HCT116 (cell line): ENCODE measurements at regions not wholly inside any gene's neighbourhood (a gene's known extent, or its start where the extent isn't known, plus 50 kb on each side); places are given as distances from the start of the nearest gene placed in this dataset.

Experiments
- ATAC-seq: fragments of 200-7000 bp; cut with Tn5 transposase; 2 replicates; pipeline ENCODE4 v1.9.1; 2020; ENCODE audit warnings: mild to moderate bottlenecking, moderate library complexity
- BruUV-seq: library from RNA; stranded (reverse); fragments of 400-500 nt; replicated peaks from 2 replicates; lab custom pipeline; 2021; lab: Mats Ljungman, UMichigan
- CTCF ChIA-PET: fragments of 300-600 bp; sonication (Branson Sonifier 250); formaldehyde crosslinking; loops from one replicate; lab custom pipeline; 2021; ENCODE audit warnings: antibody characterized with exemption; lab: Charles Lee
- POLR2A ChIA-PET: fragments of 300-600, 350-600 bp; sonication (Branson Sonifier 250); formaldehyde crosslinking; loops from one replicate; lab custom pipeline; 2021; ENCODE audit warnings: antibody characterized with exemption; lab: Charles Lee
- RAD21 ChIA-PET, 2 experiments: fragments of 300-600 bp; sonication (Branson Sonifier 250); formaldehyde crosslinking; loops; one replicate each; lab custom pipeline; 2023; ENCODE audit warnings: low total read pairs in 2 of 2; ENCODE audit not compliant: uncharacterized antibody in 2 of 2, unreplicated experiment in 2 of 2, low non-redundant PET in 1 of 2; lab: Charles Lee
- DNase-seq: peaks from one replicate; pipeline ENCODE4 v3.0.0-alpha.2; 2010; ENCODE audit warnings: low read depth, low spot score
- H2AFZ ChIP-seq: fragments of 200-600 bp; shearing (Covaris generic), sonication (generic); 2 replicates; pipeline ENCODE4 v1.6.1; 2017; ENCODE audit warnings: low read depth, mixed run types, mixed read lengths, antibody characterized with exemption, low read length; ENCODE audit not compliant: poor library complexity, severe bottlenecking
- H3K27ac ChIP-seq: 2 replicates; pipeline ENCODE4 v1.5.1; 2012; ENCODE audit warnings: low read depth, low read length
- H3K27me3 ChIP-seq: fragments of 200-600 bp; sonication (generic); 2 replicates; pipeline ENCODE4 v1.6.1; 2016; ENCODE audit warnings: mixed run types, low read length, mixed read lengths; ENCODE audit not compliant: insufficient read depth
- H3K36me3 ChIP-seq, 2 experiments: fragments of 200-500 bp in 1 of 2; fragments of 200-600 bp in 1 of 2; sonication (Bioruptor generic) in 1 of 2; sonication (generic) in 1 of 2; 2 replicates each; pipeline versions ENCODE4 v1.5.1 to v1.6.1; 2014 to 2016; ENCODE audit warnings: low read length in 2 of 2, inconsistent platforms in 1 of 2, mixed read lengths in 1 of 2, mixed run types in 1 of 2; ENCODE audit not compliant: insufficient read depth in 2 of 2, control insufficient read depth in 1 of 2
- H3K4me1 ChIP-seq, 2 experiments: fragments of 200-600 bp in 1 of 2; sonication (generic) in 1 of 2; 2 replicates each; pipeline versions ENCODE4 v1.5.1 to v1.6.1; 2012 to 2017; ENCODE audit warnings: low read length in 2 of 2, inconsistent platforms in 1 of 2, mild to moderate bottlenecking in 1 of 2, mixed read lengths in 1 of 2, mixed run types in 1 of 2, moderate library complexity in 1 of 2; ENCODE audit not compliant: insufficient read depth in 2 of 2, control insufficient read depth in 1 of 2
- H3K4me2 ChIP-seq: fragments of 200-600 bp; sonication (generic); 2 replicates; pipeline ENCODE4 v1.6.1; 2017; ENCODE audit warnings: mixed run types, low read length, mixed read lengths
- H3K4me3 ChIP-seq, 2 experiments: fragments of 200-600 bp in 1 of 2; sonication (generic) in 1 of 2; replicated peaks in 1 of 2; 2 replicates each; pipeline ENCODE4 v1.5.1; 2011 to 2016; ENCODE audit warnings: low read length in 2 of 2, control low read depth in 1 of 2, low read depth in 1 of 2, mild to moderate bottlenecking in 1 of 2, mixed read lengths in 1 of 2, mixed run types in 1 of 2
- H3K79me2 ChIP-seq: fragments of 200-600 bp; sonication (generic); 2 replicates; pipeline ENCODE4 v1.6.1; 2017; ENCODE audit warnings: mild to moderate bottlenecking, mixed run types, low read length, moderate library complexity, mixed read lengths; ENCODE audit not compliant: insufficient read depth
- H3K9ac ChIP-seq: fragments of 200-600 bp; sonication (generic); 2 replicates; pipeline ENCODE4 v1.6.1; 2016; ENCODE audit warnings: low read length, mixed read lengths
- H3K9me2 ChIP-seq: fragments of 200-600 bp; sonication (generic), shearing (Covaris generic); 2 replicates; pipeline ENCODE4 v1.6.1; 2017; ENCODE audit warnings: mixed run types, mild to moderate bottlenecking, moderate library complexity; ENCODE audit not compliant: insufficient read depth
- H3K9me3 ChIP-seq, 2 experiments: fragments of 200-500 bp in 1 of 2; fragments of 200-600 bp in 1 of 2; sonication (Bioruptor generic) in 1 of 2; sonication (generic) in 1 of 2; 2 replicates each; pipeline ENCODE4 v1.6.1; 2014 to 2017; ENCODE audit warnings: low read length in 2 of 2, mixed read lengths in 2 of 2, inconsistent platforms in 1 of 2, low read depth in 1 of 2, mild to moderate bottlenecking in 1 of 2, mixed run types in 1 of 2, moderate library complexity in 1 of 2; ENCODE audit not compliant: control insufficient read depth in 1 of 2, insufficient read depth in 1 of 2
- H4K20me1 ChIP-seq: fragments of 200-600 bp; sonication (generic), shearing (Covaris generic); 2 replicates; pipeline ENCODE4 v1.6.1; 2017; ENCODE audit warnings: mixed run types, mild to moderate bottlenecking, moderate library complexity; ENCODE audit not compliant: insufficient read depth
- CBX3 ChIP-seq: IDR thresholded peaks from 2 replicates; pipeline ENCODE4 v1.6.1; 2012; ENCODE audit warnings: low read depth
- ELF1 ChIP-seq: IDR thresholded peaks from 2 replicates; pipeline ENCODE4 v1.6.1; 2012; ENCODE audit warnings: low read depth, borderline replicate concordance
- EZH2 ChIP-seq: fragments of 200-600 bp; sonication (generic); IDR thresholded peaks from 2 replicates; pipeline ENCODE4 v1.6.1; 2017; ENCODE audit warnings: antibody characterized with exemption, mixed run types
- EZH2phosphoT487 ChIP-seq: fragments of 200-600 bp; IDR thresholded peaks from 2 replicates; pipeline ENCODE4 v1.6.1; 2018; ENCODE audit warnings: antibody characterized with exemption, borderline replicate concordance
- POLR2A ChIP-seq: IDR thresholded peaks from 2 replicates; pipeline ENCODE4 v1.7.0; 2011; ENCODE audit warnings: borderline replicate concordance; ENCODE audit not compliant: insufficient read depth, insufficient read length; ENCODE audit errors: extremely low read depth
- SIN3A ChIP-seq: IDR thresholded peaks from 2 replicates; pipeline ENCODE4 v1.6.1; 2012; ENCODE audit warnings: low read depth
- SP1 ChIP-seq: IDR thresholded peaks from 2 replicates; pipeline ENCODE4 v1.6.1; 2012; ENCODE audit warnings: low read depth
- YY1 ChIP-seq: IDR thresholded peaks from 2 replicates; pipeline ENCODE4 v1.6.1; 2011; ENCODE audit warnings: low read length, low read depth, moderate library complexity, mild to moderate bottlenecking; ENCODE audit not compliant: insufficient replicate concordance; ENCODE audit errors: extremely low read depth
- ZNF274 ChIP-seq: fragments of 200-500 bp; sonication (Bioruptor generic); IDR thresholded peaks from 2 replicates; pipeline ENCODE4 v1.6.1; 2014; ENCODE audit warnings: mild to moderate bottlenecking, low read depth, low read length, inconsistent platforms
- intact Hi-C: fragments of 100-400 bp; cut with micrococcal nuclease; formaldehyde crosslinking; loops from 2 replicates; pipeline ENCODE4 v1.10.0; 2022
- TF ChIP-seq, protein P1 (sequence below): IDR thresholded peaks from 2 replicates; pipeline ENCODE4 v1.6.1; 2012; ENCODE audit warnings: low read depth
- TF ChIP-seq, protein P2 (sequence below): IDR thresholded peaks from 2 replicates; pipeline ENCODE4 v1.6.1; 2012

DNA sequence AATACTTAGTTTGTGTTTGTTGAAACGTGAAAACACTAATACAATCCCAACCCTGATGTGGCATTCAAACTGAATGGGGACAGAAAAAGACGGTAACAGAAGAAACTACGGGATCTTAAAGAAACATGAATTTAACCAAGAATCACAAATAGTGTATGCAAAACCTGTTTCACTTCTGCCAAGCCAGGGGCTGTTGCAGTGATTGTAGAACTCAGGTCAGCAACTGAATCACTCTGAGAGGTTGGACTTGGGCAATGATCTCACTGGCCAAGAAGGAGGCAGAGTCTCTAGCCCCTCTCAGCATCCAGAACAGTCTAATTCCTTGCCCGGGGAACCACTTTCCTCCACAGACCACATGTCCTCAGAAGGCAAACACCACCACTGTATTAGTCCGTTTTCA lies 54.9 kb upstream of the CRIM1 start:
- Histone ChIP-seq H3K4me1 (no peaks in the 10 kb centered on the region), H4K20me1 (no peaks in the 10 kb centered on the region), H2AFZ (no peak overlapping the region), H3K79me2 (no peaks in the 10 kb centered on the region)
- RAD21 ChIA-PET: no interaction called here
- TF ChIP-seq EZH2: no peak
- TF ChIP-seq ELF1: no peak
- no peak for TF ChIP-seq CBX3
- no peak for TF ChIP-seq EZH2phosphoT487
- TF ChIP-seq, protein P1, sequence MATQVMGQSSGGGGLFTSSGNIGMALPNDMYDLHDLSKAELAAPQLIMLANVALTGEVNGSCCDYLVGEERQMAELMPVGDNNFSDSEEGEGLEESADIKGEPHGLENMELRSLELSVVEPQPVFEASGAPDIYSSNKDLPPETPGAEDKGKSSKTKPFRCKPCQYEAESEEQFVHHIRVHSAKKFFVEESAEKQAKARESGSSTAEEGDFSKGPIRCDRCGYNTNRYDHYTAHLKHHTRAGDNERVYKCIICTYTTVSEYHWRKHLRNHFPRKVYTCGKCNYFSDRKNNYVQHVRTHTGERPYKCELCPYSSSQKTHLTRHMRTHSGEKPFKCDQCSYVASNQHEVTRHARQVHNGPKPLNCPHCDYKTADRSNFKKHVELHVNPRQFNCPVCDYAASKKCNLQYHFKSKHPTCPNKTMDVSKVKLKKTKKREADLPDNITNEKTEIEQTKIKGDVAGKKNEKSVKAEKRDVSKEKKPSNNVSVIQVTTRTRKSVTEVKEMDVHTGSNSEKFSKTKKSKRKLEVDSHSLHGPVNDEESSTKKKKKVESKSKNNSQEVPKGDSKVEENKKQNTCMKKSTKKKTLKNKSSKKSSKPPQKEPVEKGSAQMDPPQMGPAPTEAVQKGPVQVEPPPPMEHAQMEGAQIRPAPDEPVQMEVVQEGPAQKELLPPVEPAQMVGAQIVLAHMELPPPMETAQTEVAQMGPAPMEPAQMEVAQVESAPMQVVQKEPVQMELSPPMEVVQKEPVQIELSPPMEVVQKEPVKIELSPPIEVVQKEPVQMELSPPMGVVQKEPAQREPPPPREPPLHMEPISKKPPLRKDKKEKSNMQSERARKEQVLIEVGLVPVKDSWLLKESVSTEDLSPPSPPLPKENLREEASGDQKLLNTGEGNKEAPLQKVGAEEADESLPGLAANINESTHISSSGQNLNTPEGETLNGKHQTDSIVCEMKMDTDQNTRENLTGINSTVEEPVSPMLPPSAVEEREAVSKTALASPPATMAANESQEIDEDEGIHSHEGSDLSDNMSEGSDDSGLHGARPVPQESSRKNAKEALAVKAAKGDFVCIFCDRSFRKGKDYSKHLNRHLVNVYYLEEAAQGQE: no peak
- TF ChIP-seq, protein P2, sequence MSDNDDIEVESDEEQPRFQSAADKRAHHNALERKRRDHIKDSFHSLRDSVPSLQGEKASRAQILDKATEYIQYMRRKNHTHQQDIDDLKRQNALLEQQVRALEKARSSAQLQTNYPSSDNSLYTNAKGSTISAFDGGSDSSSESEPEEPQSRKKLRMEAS: no peak
- no peak for TF ChIP-seq ZNF274
- TF ChIP-seq POLR2A: no peak
- no peak for TF ChIP-seq SP1
- TF ChIP-seq SIN3A: no peak
- TF ChIP-seq YY1: no peak
- TF ChIP-seq, all 23 proteins: peak for 0
- Histone ChIP-seq H3K27ac (no peak overlapping the region), H3K4me2 (no peak overlapping the region), H3K9ac (no peak overlapping the region), H3K4me3 (no peak overlapping the region), H3K36me3 (no peaks in the 10 kb centered on the region), H3K27me3 (no peaks in the 10 kb centered on the region), H3K9me3 (no peaks in the 10 kb centered on the region), H3K9me2 (no peaks in the 10 kb centered on the region)
- ChIA-PET CTCF (no interaction called here), POLR2A (no interaction called here)
- no TSS peak for BruUV-seq
- intact Hi-C loops: no loop called here
- DNase-seq (no peak), ATAC-seq (no peak)
